NT2/D1 (cell line): ENCODE measurements at regions not wholly inside any gene's neighbourhood (a gene's known extent, or its start where the extent isn't known, plus 50 kb on each side); places are given as distances from the start of the nearest gene placed in this dataset.

Source experiments
- YY1 ChIP-seq: IDR thresholded peaks from 2 replicates; pipeline ENCODE4 v1.6.1; 2011; ENCODE audit not compliant: insufficient read length, insufficient read depth
- ZNF274 ChIP-seq: IDR thresholded peaks from 2 replicates; pipeline ENCODE4 v1.6.1; 2011; ENCODE audit warnings: mild to moderate bottlenecking, low read depth, low read length

DNA sequence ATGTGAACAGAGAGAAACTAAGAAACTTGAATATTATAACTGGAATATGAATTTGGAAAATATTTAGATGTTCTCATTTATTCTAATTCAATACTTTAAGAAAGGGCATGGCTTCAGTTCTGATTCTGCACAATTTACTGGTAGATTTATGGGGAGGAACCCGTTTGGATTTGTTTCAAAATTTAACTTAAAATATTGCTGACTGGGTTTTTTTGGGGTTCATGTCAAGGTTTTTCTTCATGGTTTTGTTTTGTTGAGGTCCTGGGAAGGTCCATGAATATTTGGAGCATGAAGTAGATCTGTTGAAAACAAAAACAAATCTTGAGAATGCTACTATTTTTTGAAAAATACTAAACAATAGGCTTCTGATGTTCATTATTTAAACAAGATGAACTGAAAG, 214.7 kb downstream of the PIK3R1 start:
- TF ChIP-seq YY1 (no peak), ZNF274 (no peak)
